GM23338 (cell line): ENCODE measurements at regions not wholly inside any gene's neighbourhood (a gene's known extent, or its start where the extent isn't known, plus 50 kb on each side); places are given as distances from the start of the nearest gene placed in this dataset.

Experiments used
- CREB1 ChIP-seq: fragments of 250-450 bp; sonication (Bioruptor Pico); IDR thresholded peaks from 2 replicates; pipeline ENCODE4 v1.5.0; 2020; ENCODE audit warnings: low read depth, mild to moderate bottlenecking, moderate library complexity
- CTCF ChIP-seq, 2 experiments: fragments of 200-600 bp in 1 of 2; sonication (generic) in 1 of 2; conservative IDR thresholded peaks; 2 replicates each; pipeline versions ENCODE4 v1.5.1 to v1.6.1; 2016 to 2017; ENCODE audit warnings: antibody characterized with exemption in 2 of 2, low read depth in 2 of 2, mild to moderate bottlenecking in 2 of 2, moderate library complexity in 1 of 2
- EZH2 ChIP-seq: fragments of 200-600 bp; sonication (generic); IDR thresholded peaks from one replicate; pipeline ENCODE4 v1.8.0; 2017; ENCODE audit warnings: antibody characterized with exemption, mild to moderate bottlenecking, low read depth; ENCODE audit not compliant: unreplicated experiment
- EZH2phosphoT487 ChIP-seq: fragments of 200-600 bp; sonication (generic); IDR thresholded peaks from one replicate; pipeline ENCODE4 v1.8.1; 2018; ENCODE audit warnings: antibody characterized with exemption; ENCODE audit not compliant: unreplicated experiment
- JUNB ChIP-seq: IDR thresholded peaks from one replicate; pipeline ENCODE4 v1.6.1; 2016; ENCODE audit warnings: antibody characterized with exemption; ENCODE audit not compliant: unreplicated experiment
- NANOG ChIP-seq: IDR thresholded peaks from 2 replicates; pipeline ENCODE4 v1.6.1; 2016; ENCODE audit warnings: antibody characterized with exemption, borderline replicate concordance
- POLR2AphosphoS5 ChIP-seq: IDR thresholded peaks from 2 replicates; pipeline ENCODE4 v1.6.1; 2016; ENCODE audit warnings: antibody characterized with exemption, low read depth
- REST ChIP-seq: IDR thresholded peaks from one replicate; pipeline ENCODE4 v1.6.1; 2018; ENCODE audit warnings: antibody characterized with exemption; ENCODE audit not compliant: unreplicated experiment
- STAT1 ChIP-seq: IDR thresholded peaks from one replicate; pipeline ENCODE4 v1.6.1; 2016; ENCODE audit warnings: antibody characterized with exemption; ENCODE audit not compliant: unreplicated experiment
- ZNF114 ChIP-seq: fragments of 250-450 bp; sonication (Bioruptor Pico); IDR thresholded peaks from 2 replicates; pipeline ENCODE4 v1.5.0; 2020; ENCODE audit warnings: mild to moderate bottlenecking, moderate library complexity
- ZNF331 ChIP-seq: fragments of 250-450 bp; sonication (Bioruptor Pico); IDR thresholded peaks from 2 replicates; pipeline ENCODE4 v1.5.0; 2020; ENCODE audit warnings: low read depth, mild to moderate bottlenecking, moderate library complexity
- TF ChIP-seq, protein P1 (sequence below): IDR thresholded peaks from 2 replicates; pipeline ENCODE4 v1.6.1; 2016; ENCODE audit warnings: antibody characterized with exemption
- TF ChIP-seq, protein P2 (sequence below): fragments of 250-450 bp; sonication (Bioruptor Pico); IDR thresholded peaks from 2 replicates; pipeline ENCODE4 v1.5.0; 2020; ENCODE audit warnings: mild to moderate bottlenecking, moderate library complexity

DNA sequence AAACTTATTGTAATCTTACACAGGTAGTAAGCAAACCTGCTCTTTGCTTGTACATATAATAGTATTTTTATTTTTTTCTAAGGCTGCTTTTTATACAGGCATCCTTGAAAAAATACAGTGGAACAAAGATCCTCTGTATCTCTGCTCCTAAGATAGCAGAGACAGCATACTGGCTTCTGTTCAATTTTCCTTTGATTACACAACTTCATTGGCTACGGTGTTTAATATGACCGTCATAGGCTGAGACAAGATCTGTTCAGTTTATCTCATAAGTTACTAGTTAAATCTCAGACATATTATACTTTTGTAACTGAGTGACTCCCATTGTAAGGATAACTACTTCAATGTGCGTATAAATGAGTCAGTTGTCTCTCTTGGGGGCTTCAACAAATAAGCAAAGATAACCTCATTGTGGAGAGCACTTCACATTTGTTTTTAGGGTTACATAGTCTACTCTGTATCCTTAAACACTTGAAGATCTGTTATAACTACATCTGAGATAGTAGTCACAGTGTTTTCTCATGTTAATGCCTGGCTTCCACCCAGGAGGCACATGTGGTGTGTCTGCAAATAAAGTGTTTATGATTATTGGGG lies 166.1 kb downstream of the KDM5D start:
- TF ChIP-seq EZH2phosphoT487 (no peak), EZH2 (no peak), POLR2AphosphoS5 (no peak), CTCF (conservative IDR thresholded peaks at IDR 0.05; ENCODE audit: low read depth in 2 of 2) (no peak), REST (no peak), ZNF331 (CRISPR knock-in tag) (no peak), JUNB (no peak), ZNF114 (CRISPR knock-in tag) (no peak), CREB1 (CRISPR knock-in tag) (no peak), NANOG (no peak), STAT1 (no peak)
- TF ChIP-seq, protein P1, sequence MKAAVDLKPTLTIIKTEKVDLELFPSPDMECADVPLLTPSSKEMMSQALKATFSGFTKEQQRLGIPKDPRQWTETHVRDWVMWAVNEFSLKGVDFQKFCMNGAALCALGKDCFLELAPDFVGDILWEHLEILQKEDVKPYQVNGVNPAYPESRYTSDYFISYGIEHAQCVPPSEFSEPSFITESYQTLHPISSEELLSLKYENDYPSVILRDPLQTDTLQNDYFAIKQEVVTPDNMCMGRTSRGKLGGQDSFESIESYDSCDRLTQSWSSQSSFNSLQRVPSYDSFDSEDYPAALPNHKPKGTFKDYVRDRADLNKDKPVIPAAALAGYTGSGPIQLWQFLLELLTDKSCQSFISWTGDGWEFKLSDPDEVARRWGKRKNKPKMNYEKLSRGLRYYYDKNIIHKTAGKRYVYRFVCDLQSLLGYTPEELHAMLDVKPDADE = no peak
- TF ChIP-seq, protein P2, sequence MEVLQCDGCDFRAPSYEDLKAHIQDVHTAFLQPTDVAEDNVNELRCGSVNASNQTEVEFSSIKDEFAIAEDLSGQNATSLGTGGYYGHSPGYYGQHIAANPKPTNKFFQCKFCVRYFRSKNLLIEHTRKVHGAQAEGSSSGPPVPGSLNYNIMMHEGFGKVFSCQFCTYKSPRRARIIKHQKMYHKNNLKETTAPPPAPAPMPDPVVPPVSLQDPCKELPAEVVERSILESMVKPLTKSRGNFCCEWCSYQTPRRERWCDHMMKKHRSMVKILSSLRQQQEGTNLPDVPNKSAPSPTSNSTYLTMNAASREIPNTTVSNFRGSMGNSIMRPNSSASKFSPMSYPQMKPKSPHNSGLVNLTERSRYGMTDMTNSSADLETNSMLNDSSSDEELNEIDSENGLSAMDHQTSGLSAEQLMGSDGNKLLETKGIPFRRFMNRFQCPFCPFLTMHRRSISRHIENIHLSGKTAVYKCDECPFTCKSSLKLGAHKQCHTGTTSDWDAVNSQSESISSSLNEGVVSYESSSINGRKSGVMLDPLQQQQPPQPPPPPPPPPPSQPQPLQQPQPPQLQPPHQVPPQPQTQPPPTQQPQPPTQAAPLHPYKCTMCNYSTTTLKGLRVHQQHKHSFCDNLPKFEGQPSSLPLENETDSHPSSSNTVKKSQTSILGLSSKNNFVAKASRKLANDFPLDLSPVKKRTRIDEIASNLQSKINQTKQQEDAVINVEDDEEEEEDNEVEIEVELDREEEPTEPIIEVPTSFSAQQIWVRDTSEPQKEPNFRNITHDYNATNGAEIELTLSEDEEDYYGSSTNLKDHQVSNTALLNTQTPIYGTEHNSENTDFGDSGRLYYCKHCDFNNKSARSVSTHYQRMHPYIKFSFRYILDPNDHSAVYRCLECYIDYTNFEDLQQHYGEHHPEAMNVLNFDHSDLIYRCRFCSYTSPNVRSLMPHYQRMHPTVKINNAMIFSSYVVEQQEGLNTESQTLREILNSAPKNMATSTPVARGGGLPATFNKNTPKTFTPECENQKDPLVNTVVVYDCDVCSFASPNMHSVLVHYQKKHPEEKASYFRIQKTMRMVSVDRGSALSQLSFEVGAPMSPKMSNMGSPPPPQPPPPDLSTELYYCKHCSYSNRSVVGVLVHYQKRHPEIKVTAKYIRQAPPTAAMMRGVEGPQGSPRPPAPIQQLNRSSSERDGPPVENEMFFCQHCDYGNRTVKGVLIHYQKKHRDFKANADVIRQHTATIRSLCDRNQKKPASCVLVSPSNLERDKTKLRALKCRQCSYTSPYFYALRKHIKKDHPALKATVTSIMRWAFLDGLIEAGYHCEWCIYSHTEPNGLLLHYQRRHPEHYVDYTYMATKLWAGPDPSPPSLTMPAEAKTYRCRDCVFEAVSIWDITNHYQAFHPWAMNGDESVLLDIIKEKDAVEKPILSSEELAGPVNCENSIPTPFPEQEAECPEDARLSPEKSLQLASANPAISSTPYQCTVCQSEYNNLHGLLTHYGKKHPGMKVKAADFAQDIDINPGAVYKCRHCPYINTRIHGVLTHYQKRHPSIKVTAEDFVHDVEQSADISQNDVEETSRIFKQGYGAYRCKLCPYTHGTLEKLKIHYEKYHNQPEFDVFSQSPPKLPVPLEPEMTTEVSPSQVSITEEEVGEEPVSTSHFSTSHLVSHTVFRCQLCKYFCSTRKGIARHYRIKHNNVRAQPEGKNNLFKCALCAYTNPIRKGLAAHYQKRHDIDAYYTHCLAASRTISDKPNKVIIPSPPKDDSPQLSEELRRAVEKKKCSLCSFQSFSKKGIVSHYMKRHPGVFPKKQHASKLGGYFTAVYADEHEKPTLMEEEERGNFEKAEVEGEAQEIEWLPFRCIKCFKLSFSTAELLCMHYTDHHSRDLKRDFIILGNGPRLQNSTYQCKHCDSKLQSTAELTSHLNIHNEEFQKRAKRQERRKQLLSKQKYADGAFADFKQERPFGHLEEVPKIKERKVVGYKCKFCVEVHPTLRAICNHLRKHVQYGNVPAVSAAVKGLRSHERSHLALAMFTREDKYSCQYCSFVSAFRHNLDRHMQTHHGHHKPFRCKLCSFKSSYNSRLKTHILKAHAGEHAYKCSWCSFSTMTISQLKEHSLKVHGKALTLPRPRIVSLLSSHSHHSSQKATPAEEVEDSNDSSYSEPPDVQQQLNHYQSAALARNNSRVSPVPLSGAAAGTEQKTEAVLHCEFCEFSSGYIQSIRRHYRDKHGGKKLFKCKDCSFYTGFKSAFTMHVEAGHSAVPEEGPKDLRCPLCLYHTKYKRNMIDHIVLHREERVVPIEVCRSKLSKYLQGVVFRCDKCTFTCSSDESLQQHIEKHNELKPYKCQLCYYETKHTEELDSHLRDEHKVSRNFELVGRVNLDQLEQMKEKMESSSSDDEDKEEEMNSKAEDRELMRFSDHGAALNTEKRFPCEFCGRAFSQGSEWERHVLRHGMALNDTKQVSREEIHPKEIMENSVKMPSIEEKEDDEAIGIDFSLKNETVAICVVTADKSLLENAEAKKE (CRISPR knock-in tag) = no peak
